HL-60 (cell line): ENCODE measurements at regions not wholly inside any gene's neighbourhood (a gene's known extent, or its start where the extent isn't known, plus 50 kb on each side); places are given as distances from the start of the nearest gene placed in this dataset.

Source experiments
- GABPA ChIP-seq: IDR thresholded peaks from 2 replicates; pipeline ENCODE4 v1.6.1; 2012; ENCODE audit warnings: low read depth
- REST ChIP-seq: IDR thresholded peaks from 2 replicates; pipeline ENCODE4 v1.6.1; 2012; ENCODE audit warnings: low read depth; ENCODE audit not compliant: insufficient replicate concordance
- SPI1 ChIP-seq: IDR thresholded peaks from 2 replicates; pipeline ENCODE4 v1.6.1; 2012; ENCODE audit warnings: low read depth, mild to moderate bottlenecking, borderline replicate concordance
- TF ChIP-seq, protein P1 (sequence below): IDR thresholded peaks from one replicate; pipeline ENCODE4 v1.5.1; 2011; ENCODE audit warnings: low read length, control low read depth, inconsistent platforms; ENCODE audit not compliant: insufficient read depth

DNA sequence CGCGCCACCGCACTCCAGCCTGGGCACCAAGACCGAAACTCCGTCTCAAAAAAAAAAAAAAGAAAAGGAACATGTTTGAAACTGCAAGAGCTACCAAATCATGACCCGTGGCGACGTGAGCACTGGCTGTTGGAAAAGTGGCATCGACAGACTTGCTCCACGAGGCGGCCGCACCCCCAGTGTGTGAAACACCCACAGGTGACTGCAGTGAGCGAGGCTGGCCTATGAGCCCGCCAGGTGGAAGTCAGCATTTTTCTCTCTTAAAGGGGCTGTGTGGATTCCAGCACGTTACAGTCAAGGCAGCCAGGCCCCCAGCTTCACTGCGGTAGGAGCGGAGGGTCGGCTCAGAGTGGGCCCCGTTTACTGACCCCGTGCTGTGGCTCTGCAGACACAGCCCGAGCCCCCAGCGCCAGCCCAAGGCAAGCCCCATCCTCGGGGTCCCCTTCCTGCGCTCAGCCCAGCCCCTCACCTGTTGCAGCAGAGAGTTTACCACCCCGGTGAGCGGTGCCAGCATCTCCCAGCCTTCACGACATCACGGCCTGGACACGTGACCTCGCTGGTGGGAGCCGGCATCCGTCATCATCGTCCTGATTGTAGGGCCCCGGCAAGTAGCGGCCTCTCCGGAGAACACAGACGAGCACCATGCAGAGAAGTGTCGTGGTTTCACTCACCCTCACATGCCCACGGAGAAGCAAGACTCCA is 54.3 kb upstream of the FBRSL1 start:
- TF ChIP-seq REST (no peak), SPI1 (no peak), GABPA (no peak)
- TF ChIP-seq, protein P1, sequence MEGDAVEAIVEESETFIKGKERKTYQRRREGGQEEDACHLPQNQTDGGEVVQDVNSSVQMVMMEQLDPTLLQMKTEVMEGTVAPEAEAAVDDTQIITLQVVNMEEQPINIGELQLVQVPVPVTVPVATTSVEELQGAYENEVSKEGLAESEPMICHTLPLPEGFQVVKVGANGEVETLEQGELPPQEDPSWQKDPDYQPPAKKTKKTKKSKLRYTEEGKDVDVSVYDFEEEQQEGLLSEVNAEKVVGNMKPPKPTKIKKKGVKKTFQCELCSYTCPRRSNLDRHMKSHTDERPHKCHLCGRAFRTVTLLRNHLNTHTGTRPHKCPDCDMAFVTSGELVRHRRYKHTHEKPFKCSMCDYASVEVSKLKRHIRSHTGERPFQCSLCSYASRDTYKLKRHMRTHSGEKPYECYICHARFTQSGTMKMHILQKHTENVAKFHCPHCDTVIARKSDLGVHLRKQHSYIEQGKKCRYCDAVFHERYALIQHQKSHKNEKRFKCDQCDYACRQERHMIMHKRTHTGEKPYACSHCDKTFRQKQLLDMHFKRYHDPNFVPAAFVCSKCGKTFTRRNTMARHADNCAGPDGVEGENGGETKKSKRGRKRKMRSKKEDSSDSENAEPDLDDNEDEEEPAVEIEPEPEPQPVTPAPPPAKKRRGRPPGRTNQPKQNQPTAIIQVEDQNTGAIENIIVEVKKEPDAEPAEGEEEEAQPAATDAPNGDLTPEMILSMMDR: no peak
